HEK293 (cell line): ENCODE measurements at regions not wholly inside any gene's neighbourhood (a gene's known extent, or its start where the extent isn't known, plus 50 kb on each side); places are given as distances from the start of the nearest gene placed in this dataset.

Source experiments
- ELK4 ChIP-seq: IDR thresholded peaks from 2 replicates; pipeline ENCODE4 v1.6.1; 2011; ENCODE audit warnings: mild to moderate bottlenecking, low read depth, low read length, borderline replicate concordance
- GFI1B ChIP-seq: fragments of 450-650 bp; formaldehyde crosslinking; IDR thresholded peaks from 2 replicates; pipeline ENCODE4 v1.5.1; 2016; ENCODE audit warnings: missing biosample characterization, missing genetic modification characterization
- RBAK ChIP-seq: fragments of 450-650 bp; formaldehyde crosslinking; IDR thresholded peaks from 2 replicates; pipeline ENCODE4 v1.5.1; 2016; ENCODE audit warnings: missing biosample characterization, missing genetic modification characterization
- ZFHX2 ChIP-seq: fragments of 450-650 bp; formaldehyde crosslinking; conservative IDR thresholded peaks from 2 replicates; pipeline ENCODE4 v1.5.1; 2016; ENCODE audit warnings: missing biosample characterization, missing genetic modification characterization
- ZFP37 ChIP-seq: fragments of 450-650 bp; formaldehyde crosslinking; IDR thresholded peaks from 2 replicates; pipeline ENCODE4 v1.5.1; 2016; ENCODE audit warnings: missing biosample characterization, missing genetic modification characterization
- ZNF155 ChIP-seq: fragments of 450-650 bp; formaldehyde crosslinking; IDR thresholded peaks from 2 replicates; pipeline ENCODE4 v1.5.1; 2016; ENCODE audit warnings: missing biosample characterization, missing genetic modification characterization
- ZNF16 ChIP-seq: fragments of 450-650 bp; formaldehyde crosslinking; IDR thresholded peaks from 2 replicates; pipeline ENCODE4 v1.5.1; 2016; ENCODE audit warnings: low read depth, missing biosample characterization, missing genetic modification characterization
- ZNF2 ChIP-seq: fragments of 450-650 bp; formaldehyde crosslinking; IDR thresholded peaks from 2 replicates; pipeline ENCODE4 v1.5.1; 2016; ENCODE audit warnings: missing biosample characterization, missing genetic modification characterization
- ZNF266 ChIP-seq: fragments of 450-650 bp; formaldehyde crosslinking; IDR thresholded peaks from 2 replicates; pipeline ENCODE4 v1.5.1; 2016; ENCODE audit warnings: missing biosample characterization, missing genetic modification characterization, low read depth
- ZNF48 ChIP-seq: fragments of 450-650 bp; formaldehyde crosslinking; IDR thresholded peaks from 2 replicates; pipeline ENCODE4 v1.5.1; 2016; ENCODE audit warnings: missing biosample characterization, missing genetic modification characterization
- ZNF596 ChIP-seq: fragments of 450-650 bp; IDR thresholded peaks from 2 replicates; pipeline ENCODE4 v1.5.0; 2018; ENCODE audit warnings: missing biosample characterization, mild to moderate bottlenecking, missing genetic modification characterization, moderate library complexity
- ZNF610 ChIP-seq: fragments of 450-650 bp; formaldehyde crosslinking; IDR thresholded peaks from 2 replicates; pipeline ENCODE4 v1.5.1; 2016; ENCODE audit warnings: missing biosample characterization, missing genetic modification characterization, borderline replicate concordance
- ZNF623 ChIP-seq: fragments of 450-650 bp; formaldehyde crosslinking; IDR thresholded peaks from 2 replicates; pipeline ENCODE4 v1.5.1; 2016; ENCODE audit warnings: missing biosample characterization, missing genetic modification characterization
- ZNF792 ChIP-seq: fragments of 450-650 bp; formaldehyde crosslinking; IDR thresholded peaks from 2 replicates; pipeline ENCODE4 v1.5.1; 2016; ENCODE audit warnings: missing biosample characterization, missing genetic modification characterization
- ZXDB ChIP-seq: fragments of 450-650 bp; formaldehyde crosslinking; IDR thresholded peaks from 2 replicates; pipeline ENCODE4 v1.5.1; 2016; ENCODE audit warnings: missing biosample characterization, missing genetic modification characterization
- TF ChIP-seq, protein P1 (sequence below): fragments of 450-650 bp; formaldehyde crosslinking; IDR thresholded peaks from 2 replicates; pipeline ENCODE4 v1.5.1; 2016; ENCODE audit warnings: missing biosample characterization, missing genetic modification characterization
- TF ChIP-seq, protein P2 (sequence below): fragments of 450-650 bp; formaldehyde crosslinking; IDR thresholded peaks from 2 replicates; pipeline ENCODE4 v1.5.1; 2016; ENCODE audit warnings: missing biosample characterization, missing genetic modification characterization, borderline replicate concordance
- TF ChIP-seq, protein P3 (sequence below): fragments of 450-650 bp; formaldehyde crosslinking; IDR thresholded peaks from 2 replicates; pipeline ENCODE4 v1.5.1; 2016; ENCODE audit warnings: missing biosample characterization, missing genetic modification characterization
- TF ChIP-seq, protein P4 (sequence below): fragments of 450-650 bp; formaldehyde crosslinking; IDR thresholded peaks from 2 replicates; pipeline ENCODE4 v1.5.1; 2016; ENCODE audit warnings: missing biosample characterization, missing genetic modification characterization
- TF ChIP-seq, protein P5 (sequence below): fragments of 450-650 bp; formaldehyde crosslinking; IDR thresholded peaks from 2 replicates; pipeline ENCODE4 v1.5.1; 2016; ENCODE audit warnings: missing biosample characterization, missing genetic modification characterization
- TF ChIP-seq, protein P6 (sequence below): fragments of 450-650 bp; formaldehyde crosslinking; IDR thresholded peaks from 2 replicates; pipeline ENCODE4 v1.5.1; 2016; ENCODE audit warnings: missing biosample characterization, missing genetic modification characterization

DNA sequence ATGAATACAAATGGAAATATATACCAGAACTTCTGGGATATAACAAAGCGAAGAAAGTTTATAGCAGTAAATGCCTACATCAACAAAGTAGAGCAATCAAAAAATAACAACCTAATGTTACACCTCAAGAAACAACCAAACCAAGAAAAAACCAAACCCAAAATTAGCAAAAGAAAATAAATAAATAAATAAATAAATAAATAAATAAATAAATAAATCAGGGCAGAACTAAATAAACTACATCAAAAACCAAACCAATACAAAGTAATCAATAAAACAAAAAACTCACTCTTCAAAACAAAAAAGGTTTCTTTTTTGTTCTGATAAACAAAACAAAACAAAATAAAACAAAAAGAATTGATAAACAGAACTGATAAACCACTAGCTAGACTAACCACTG, 88.4 kb upstream of the SPIN4 start (continued):
- TF ChIP-seq ZXDB, result peak; percentile 95
- TF ChIP-seq ZFHX2, result no peak
- 0 out of 2 replicates have a peak, but pooled peaks have one; percentile 33 for TF ChIP-seq ZNF610
- TF ChIP-seq, protein P1, sequence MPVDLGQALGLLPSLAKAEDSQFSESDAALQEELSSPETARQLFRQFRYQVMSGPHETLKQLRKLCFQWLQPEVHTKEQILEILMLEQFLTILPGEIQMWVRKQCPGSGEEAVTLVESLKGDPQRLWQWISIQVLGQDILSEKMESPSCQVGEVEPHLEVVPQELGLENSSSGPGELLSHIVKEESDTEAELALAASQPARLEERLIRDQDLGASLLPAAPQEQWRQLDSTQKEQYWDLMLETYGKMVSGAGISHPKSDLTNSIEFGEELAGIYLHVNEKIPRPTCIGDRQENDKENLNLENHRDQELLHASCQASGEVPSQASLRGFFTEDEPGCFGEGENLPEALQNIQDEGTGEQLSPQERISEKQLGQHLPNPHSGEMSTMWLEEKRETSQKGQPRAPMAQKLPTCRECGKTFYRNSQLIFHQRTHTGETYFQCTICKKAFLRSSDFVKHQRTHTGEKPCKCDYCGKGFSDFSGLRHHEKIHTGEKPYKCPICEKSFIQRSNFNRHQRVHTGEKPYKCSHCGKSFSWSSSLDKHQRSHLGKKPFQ (tag by site-specific recombination), result peak; percentile 66; the same call in 1 of the 2 replicates
- no peak for TF ChIP-seq ZNF48 (tag by site-specific recombination)
- TF ChIP-seq ZNF596, result no peak
- peak; percentile 18; the same call in 1 of the 2 replicates for TF ChIP-seq ZNF16
- TF ChIP-seq ZNF792 (tag by site-specific recombination), result no peak
- peak; percentile 89 for TF ChIP-seq ZNF623 (tag by site-specific recombination)
- TF ChIP-seq, protein P2, sequence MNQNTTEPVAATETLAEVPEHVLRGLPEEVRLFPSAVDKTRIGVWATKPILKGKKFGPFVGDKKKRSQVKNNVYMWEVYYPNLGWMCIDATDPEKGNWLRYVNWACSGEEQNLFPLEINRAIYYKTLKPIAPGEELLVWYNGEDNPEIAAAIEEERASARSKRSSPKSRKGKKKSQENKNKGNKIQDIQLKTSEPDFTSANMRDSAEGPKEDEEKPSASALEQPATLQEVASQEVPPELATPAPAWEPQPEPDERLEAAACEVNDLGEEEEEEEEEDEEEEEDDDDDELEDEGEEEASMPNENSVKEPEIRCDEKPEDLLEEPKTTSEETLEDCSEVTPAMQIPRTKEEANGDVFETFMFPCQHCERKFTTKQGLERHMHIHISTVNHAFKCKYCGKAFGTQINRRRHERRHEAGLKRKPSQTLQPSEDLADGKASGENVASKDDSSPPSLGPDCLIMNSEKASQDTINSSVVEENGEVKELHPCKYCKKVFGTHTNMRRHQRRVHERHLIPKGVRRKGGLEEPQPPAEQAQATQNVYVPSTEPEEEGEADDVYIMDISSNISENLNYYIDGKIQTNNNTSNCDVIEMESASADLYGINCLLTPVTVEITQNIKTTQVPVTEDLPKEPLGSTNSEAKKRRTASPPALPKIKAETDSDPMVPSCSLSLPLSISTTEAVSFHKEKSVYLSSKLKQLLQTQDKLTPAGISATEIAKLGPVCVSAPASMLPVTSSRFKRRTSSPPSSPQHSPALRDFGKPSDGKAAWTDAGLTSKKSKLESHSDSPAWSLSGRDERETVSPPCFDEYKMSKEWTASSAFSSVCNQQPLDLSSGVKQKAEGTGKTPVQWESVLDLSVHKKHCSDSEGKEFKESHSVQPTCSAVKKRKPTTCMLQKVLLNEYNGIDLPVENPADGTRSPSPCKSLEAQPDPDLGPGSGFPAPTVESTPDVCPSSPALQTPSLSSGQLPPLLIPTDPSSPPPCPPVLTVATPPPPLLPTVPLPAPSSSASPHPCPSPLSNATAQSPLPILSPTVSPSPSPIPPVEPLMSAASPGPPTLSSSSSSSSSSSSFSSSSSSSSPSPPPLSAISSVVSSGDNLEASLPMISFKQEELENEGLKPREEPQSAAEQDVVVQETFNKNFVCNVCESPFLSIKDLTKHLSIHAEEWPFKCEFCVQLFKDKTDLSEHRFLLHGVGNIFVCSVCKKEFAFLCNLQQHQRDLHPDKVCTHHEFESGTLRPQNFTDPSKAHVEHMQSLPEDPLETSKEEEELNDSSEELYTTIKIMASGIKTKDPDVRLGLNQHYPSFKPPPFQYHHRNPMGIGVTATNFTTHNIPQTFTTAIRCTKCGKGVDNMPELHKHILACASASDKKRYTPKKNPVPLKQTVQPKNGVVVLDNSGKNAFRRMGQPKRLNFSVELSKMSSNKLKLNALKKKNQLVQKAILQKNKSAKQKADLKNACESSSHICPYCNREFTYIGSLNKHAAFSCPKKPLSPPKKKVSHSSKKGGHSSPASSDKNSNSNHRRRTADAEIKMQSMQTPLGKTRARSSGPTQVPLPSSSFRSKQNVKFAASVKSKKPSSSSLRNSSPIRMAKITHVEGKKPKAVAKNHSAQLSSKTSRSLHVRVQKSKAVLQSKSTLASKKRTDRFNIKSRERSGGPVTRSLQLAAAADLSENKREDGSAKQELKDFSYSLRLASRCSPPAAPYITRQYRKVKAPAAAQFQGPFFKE (tag by site-specific recombination), result no peak
- TF ChIP-seq ZNF2 (tag by site-specific recombination), result no peak
- TF ChIP-seq ZNF266 (tag by site-specific recombination), result peak; percentile 98
- peak; percentile 92 for TF ChIP-seq ZFP37
- TF ChIP-seq RBAK (tag by site-specific recombination), result peak; percentile 87
- TF ChIP-seq, protein P3, sequence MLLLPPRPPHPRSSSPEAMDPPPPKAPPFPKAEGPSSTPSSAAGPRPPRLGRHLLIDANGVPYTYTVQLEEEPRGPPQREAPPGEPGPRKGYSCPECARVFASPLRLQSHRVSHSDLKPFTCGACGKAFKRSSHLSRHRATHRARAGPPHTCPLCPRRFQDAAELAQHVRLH (tag by site-specific recombination), result peak; percentile 91
- no peak for TF ChIP-seq ZNF155
- TF ChIP-seq, protein P4, sequence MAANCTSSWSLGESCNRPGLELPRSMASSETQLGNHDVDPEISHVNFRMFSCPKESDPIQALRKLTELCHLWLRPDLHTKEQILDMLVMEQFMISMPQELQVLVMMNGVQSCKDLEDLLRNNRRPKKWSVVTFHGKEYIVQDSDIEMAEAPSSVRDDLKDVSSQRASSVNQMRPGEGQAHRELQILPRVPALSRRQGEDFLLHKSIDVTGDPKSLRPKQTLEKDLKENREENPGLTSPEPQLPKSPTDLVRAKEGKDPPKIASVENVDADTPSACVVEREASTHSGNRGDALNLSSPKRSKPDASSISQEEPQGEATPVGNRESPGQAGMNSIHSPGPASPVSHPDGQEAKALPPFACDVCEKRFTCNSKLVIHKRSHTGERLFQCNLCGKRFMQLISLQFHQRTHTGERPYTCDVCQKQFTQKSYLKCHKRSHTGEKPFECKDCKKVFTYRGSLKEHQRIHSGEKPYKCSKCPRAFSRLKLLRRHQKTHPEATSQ (tag by site-specific recombination), result no peak
- TF ChIP-seq GFI1B (tag by site-specific recombination), result peak; percentile 71; the same call in 1 of the 2 replicates
- TF ChIP-seq, protein P5, sequence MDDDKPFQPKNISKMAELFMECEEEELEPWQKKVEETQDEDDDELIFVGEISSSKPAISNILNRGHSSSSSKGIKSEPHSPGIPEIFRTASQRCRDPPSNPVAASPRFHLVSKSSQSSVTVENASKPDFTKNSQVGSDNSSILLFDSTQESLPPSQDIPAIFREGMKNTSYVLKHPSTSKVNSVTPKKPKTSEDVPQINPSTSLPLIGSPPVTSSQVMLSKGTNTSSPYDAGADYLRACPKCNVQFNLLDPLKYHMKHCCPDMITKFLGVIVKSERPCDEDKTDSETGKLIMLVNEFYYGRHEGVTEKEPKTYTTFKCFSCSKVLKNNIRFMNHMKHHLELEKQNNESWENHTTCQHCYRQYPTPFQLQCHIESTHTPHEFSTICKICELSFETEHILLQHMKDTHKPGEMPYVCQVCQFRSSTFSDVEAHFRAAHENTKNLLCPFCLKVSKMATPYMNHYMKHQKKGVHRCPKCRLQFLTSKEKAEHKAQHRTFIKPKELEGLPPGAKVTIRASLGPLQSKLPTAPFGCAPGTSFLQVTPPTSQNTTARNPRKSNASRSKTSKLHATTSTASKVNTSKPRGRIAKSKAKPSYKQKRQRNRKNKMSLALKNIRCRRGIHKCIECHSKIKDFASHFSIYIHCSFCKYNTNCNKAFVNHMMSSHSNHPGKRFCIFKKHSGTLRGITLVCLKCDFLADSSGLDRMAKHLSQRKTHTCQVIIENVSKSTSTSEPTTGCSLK, result no peak
- no peak for TF ChIP-seq ELK4
- TF ChIP-seq, protein P6, sequence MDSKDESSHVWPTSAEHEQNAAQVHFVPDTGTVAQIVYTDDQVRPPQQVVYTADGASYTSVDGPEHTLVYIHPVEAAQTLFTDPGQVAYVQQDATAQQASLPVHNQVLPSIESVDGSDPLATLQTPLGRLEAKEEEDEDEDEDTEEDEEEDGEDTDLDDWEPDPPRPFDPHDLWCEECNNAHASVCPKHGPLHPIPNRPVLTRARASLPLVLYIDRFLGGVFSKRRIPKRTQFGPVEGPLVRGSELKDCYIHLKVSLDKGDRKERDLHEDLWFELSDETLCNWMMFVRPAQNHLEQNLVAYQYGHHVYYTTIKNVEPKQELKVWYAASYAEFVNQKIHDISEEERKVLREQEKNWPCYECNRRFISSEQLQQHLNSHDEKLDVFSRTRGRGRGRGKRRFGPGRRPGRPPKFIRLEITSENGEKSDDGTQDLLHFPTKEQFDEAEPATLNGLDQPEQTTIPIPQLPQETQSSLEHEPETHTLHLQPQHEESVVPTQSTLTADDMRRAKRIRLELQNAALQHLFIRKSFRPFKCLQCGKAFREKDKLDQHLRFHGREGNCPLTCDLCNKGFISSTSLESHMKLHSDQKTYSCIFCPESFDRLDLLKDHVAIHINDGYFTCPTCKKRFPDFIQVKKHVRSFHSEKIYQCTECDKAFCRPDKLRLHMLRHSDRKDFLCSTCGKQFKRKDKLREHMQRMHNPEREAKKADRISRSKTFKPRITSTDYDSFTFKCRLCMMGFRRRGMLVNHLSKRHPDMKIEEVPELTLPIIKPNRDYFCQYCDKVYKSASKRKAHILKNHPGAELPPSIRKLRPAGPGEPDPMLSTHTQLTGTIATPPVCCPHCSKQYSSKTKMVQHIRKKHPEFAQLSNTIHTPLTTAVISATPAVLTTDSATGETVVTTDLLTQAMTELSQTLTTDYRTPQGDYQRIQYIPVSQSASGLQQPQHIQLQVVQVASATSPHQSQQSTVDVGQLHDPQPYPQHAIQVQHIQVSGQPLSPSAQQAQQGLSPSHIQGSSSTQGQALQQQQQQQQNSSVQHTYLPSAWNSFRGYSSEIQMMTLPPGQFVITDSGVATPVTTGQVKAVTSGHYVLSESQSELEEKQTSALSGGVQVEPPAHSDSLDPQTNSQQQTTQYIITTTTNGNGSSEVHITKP (tag by site-specific recombination), result no peak
